Thoracic aorta (tissue), 2 donors: ENCODE measurements at regions not wholly inside any gene's neighbourhood (a gene's known extent, or its start where the extent isn't known, plus 50 kb on each side); places are given as distances from the start of the nearest gene placed in this dataset.

Experiments
- ATAC-seq: fragments of 150-250 bp; one replicate; pipeline ENCODE4 v1.8.0; 2017; ENCODE audit warnings: low read depth; ENCODE audit not compliant: insufficient number of reproducible peaks, low FRiP score
- DNase-seq: peaks from one replicate; pipeline ENCODE4 v3.0.0-alpha.2; 2020; ENCODE audit warnings: low spot score
- H3K27ac ChIP-seq, 2 donors: fragments of 200-600 bp; sonication (generic); 1 replicate in 1 of 2; 2 replicates in 1 of 2; pipeline ENCODE4 v1.5.1; 2016; ENCODE audit warnings: mild to moderate bottlenecking in 2 of 2, moderate library complexity in 2 of 2
- H3K27me3 ChIP-seq: fragments of 200-600 bp; sonication (generic); replicated peaks from 2 replicates; pipeline ENCODE4 v1.6.0; 2016; ENCODE audit warnings: mild to moderate bottlenecking; ENCODE audit not compliant: insufficient read depth
- H3K36me3 ChIP-seq: fragments of 200-600 bp; sonication (generic); one replicate; pipeline ENCODE4 v1.5.1; 2016
- H3K4me1 ChIP-seq, 2 donors: fragments of 200-600 bp; sonication (generic); 1 replicate in 1 of 2; 2 replicates in 1 of 2; pipeline versions ENCODE4 v1.5.1 to v1.6.0; 2016; ENCODE audit warnings: low read depth in 2 of 2, mild to moderate bottlenecking in 1 of 2; ENCODE audit not compliant: control insufficient read depth in 1 of 2
- H3K4me3 ChIP-seq: fragments of 200-600 bp; sonication (generic); 2 replicates; pipeline ENCODE4 v1.5.1; 2016; ENCODE audit warnings: mild to moderate bottlenecking
- H3K9me3 ChIP-seq: fragments of 200-600 bp; sonication (generic); 2 replicates; pipeline ENCODE4 v1.5.1; 2016
- CTCF ChIP-seq: fragments of 200-600 bp; sonication (generic); IDR thresholded peaks from one replicate; pipeline ENCODE4 v1.5.1; 2019; ENCODE audit warnings: antibody characterized with exemption

- no peaks in the 10 kb centered on the region for H3K36me3 ChIP-seq
- DNase-seq (no peak), ATAC-seq (no peak)
- no peaks in the 10 kb centered on the region for H3K9me3 ChIP-seq
- H3K4me1 ChIP-seq = no peaks in the 10 kb centered on the region
- H3K27me3 ChIP-seq = no peaks in the 10 kb centered on the region
- H3K4me3 ChIP-seq = no peak overlapping the region
- no peak for TF ChIP-seq CTCF
- H3K27ac ChIP-seq = no peak overlapping the region
Observed at GRCh38 chr5:104928906-104929520, 1366.4 kb upstream of the NUDT12 start.

- no peak overlapping the region for H3K4me3 ChIP-seq
- H3K9me3 ChIP-seq = no peaks in the 10 kb centered on the region
- H3K4me1 ChIP-seq = no peaks in the 10 kb centered on the region
- no peak for TF ChIP-seq CTCF
- H3K36me3 ChIP-seq = no peaks in the 10 kb centered on the region
- no peak for DNase-seq
- H3K27ac ChIP-seq = no peak overlapping the region
- no peaks in the 10 kb centered on the region for H3K27me3 ChIP-seq
- no peak for ATAC-seq
Observed at GRCh38 chr5:104915226-104915625, 1352.6 kb upstream of the NUDT12 start.

- TF ChIP-seq CTCF = no peak
- DNase-seq = no peak
- no peak for ATAC-seq
- no peak overlapping the region for H3K4me3 ChIP-seq
- no peak overlapping the region for H3K27ac ChIP-seq
- no peaks in the 10 kb centered on the region for H3K36me3 ChIP-seq
- H3K27me3 ChIP-seq = no peaks in the 10 kb centered on the region
- H3K9me3 ChIP-seq = no peaks in the 10 kb centered on the region
- H3K4me1 ChIP-seq = no peaks in the 10 kb centered on the region
Observed at GRCh38 chr5:104914536-104915070, 1352.0 kb upstream of the NUDT12 start.

- Histone ChIP-seq H3K36me3 (no peaks in the 10 kb centered on the region), H3K27ac (no peak overlapping the region), H3K9me3 (no peaks in the 10 kb centered on the region), H3K4me3 (no peak overlapping the region), H3K27me3 (no peaks in the 10 kb centered on the region), H3K4me1 (no peaks in the 10 kb centered on the region)
- ATAC-seq (no peak), DNase-seq (no peak)
- TF ChIP-seq CTCF = no peak
Observed at GRCh38 chr5:104913841-104914281, 1351.3 kb upstream of the NUDT12 start.

- ATAC-seq (no peak), DNase-seq (no peak)
- no peaks in the 10 kb centered on the region for H3K4me1 ChIP-seq
- H3K36me3 ChIP-seq = no peaks in the 10 kb centered on the region
- no peak overlapping the region for H3K4me3 ChIP-seq
- no peaks in the 10 kb centered on the region for H3K9me3 ChIP-seq
- no peak for TF ChIP-seq CTCF
- no peak overlapping the region for H3K27ac ChIP-seq
- H3K27me3 ChIP-seq = no peaks in the 10 kb centered on the region
Observed at GRCh38 chr5:104909803-104910202, 1347.2 kb upstream of the NUDT12 start.
